ENCODE measurements at regions not wholly inside any gene's neighbourhood (a gene's known extent, or its start where the extent isn't known, plus 50 kb on each side); places are given as distances from the start of the nearest gene placed in this dataset.

DNA sequence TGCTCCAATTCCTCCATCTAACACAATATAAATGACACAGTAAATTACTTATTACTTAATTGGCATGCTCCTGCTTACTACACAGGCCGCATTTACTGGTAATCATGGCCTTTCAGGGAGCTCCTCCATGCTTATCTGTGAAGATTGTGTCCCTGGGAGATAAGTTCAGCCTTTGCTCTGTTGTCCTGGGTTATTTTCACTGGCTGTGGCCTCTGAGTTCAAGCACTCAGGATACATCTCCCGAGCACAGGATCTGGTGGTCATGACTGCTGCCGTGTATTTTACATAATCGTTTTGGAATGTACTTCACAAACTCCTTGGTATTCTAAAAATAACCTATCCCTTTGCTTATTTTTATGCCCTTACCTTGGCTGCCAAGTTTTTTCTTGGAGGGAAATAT is 215.7 kb downstream of the ICE1 start:
- Histone ChIP-seq H3K36me3 (ENCODE audit: insufficient read depth, low read length) (no peaks in the 10 kb centered on the region), H3K4me2 (ENCODE audit: low read length) (no peak overlapping the region)

DNA sequence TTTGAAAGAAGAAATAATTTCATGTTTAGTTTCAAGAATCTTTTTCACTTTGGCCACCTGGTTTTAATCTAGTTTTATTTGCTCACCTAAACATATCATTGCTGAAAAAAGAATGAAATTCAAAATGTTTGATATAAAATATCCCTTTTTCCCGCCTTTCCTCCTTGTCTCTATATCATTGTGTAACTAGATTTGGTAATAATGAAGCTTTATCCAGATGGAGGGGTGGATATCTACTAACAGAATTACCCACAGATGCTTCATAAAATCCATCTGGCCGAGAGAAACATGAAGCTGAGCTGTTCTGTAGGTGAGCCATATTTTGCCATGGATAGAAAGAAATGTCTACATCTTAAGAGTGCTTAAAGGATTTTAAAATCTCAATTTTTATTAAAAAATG is 214.7 kb downstream of the ICE1 start:
- Histone ChIP-seq H3K4me3 (ENCODE audit: low read depth, low read length, poor library complexity, severe bottlenecking) (no peak overlapping the region), H3F3A (ENCODE audit: insufficient read depth, low read length) (no peaks in the 10 kb centered on the region), H3K27me3 (ENCODE audit: insufficient read depth, low read length) (0 out of 2 replicates have a peak, but pooled peaks cover 4% of the 10 kb centered on the region), H3K27ac (ENCODE audit: low read depth, low read length, poor library complexity, severe bottlenecking) (no peak overlapping the region), H3K9me2 (ENCODE audit: low read depth, low read length) (no peaks in the 10 kb centered on the region), H3K9ac (ENCODE audit: low read length) (no peak overlapping the region), H3K79me2 (ENCODE audit: insufficient read depth, low read length) (no peaks in the 10 kb centered on the region), H4K20me1 (ENCODE audit: insufficient read depth, low read length) (no peaks in the 10 kb centered on the region), H2AFZ (ENCODE audit: low read length) (no peak overlapping the region), H3K4me2 (ENCODE audit: low read length) (no peak overlapping the region), H3K9me3 (ENCODE audit: low read length) (no peaks in the 10 kb centered on the region), H3K36me3 (ENCODE audit: insufficient read depth, low read length) (no peaks in the 10 kb centered on the region), H3K4me1 (ENCODE audit: insufficient read depth, low read length, severe bottlenecking) (no peaks in the 10 kb centered on the region)
- TF ChIP-seq, protein P1, sequence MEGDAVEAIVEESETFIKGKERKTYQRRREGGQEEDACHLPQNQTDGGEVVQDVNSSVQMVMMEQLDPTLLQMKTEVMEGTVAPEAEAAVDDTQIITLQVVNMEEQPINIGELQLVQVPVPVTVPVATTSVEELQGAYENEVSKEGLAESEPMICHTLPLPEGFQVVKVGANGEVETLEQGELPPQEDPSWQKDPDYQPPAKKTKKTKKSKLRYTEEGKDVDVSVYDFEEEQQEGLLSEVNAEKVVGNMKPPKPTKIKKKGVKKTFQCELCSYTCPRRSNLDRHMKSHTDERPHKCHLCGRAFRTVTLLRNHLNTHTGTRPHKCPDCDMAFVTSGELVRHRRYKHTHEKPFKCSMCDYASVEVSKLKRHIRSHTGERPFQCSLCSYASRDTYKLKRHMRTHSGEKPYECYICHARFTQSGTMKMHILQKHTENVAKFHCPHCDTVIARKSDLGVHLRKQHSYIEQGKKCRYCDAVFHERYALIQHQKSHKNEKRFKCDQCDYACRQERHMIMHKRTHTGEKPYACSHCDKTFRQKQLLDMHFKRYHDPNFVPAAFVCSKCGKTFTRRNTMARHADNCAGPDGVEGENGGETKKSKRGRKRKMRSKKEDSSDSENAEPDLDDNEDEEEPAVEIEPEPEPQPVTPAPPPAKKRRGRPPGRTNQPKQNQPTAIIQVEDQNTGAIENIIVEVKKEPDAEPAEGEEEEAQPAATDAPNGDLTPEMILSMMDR (IDR thresholded peaks at IDR 0.05; ENCODE audit: low read length): no peak
- TF ChIP-seq EZH2 (IDR thresholded peaks at IDR 0.05; ENCODE audit: borderline replicate concordance, low read length): no peak

More for the DNA sequence above, 215.7 kb downstream of the ICE1 start:
- Histone ChIP-seq H3K27ac (ENCODE audit: low read depth, low read length, poor library complexity, severe bottlenecking) (no peak overlapping the region), H3F3A (ENCODE audit: insufficient read depth, low read length) (no peaks in the 10 kb centered on the region), H3K9me2 (ENCODE audit: low read depth, low read length) (no peaks in the 10 kb centered on the region), H2AFZ (ENCODE audit: low read length) (no peak overlapping the region), H3K79me2 (ENCODE audit: insufficient read depth, low read length) (no peaks in the 10 kb centered on the region), H3K9ac (ENCODE audit: low read length) (no peak overlapping the region), H4K20me1 (ENCODE audit: insufficient read depth, low read length) (no peaks in the 10 kb centered on the region), H3K4me1 (ENCODE audit: insufficient read depth, low read length, severe bottlenecking) (no peaks in the 10 kb centered on the region), H3K9me3 (ENCODE audit: low read length) (no peaks in the 10 kb centered on the region), H3K27me3 (ENCODE audit: insufficient read depth, low read length) (0 out of 2 replicates have a peak, but pooled peaks cover 4% of the 10 kb centered on the region), H3K4me3 (ENCODE audit: low read depth, low read length, poor library complexity, severe bottlenecking) (no peak overlapping the region)
- no peak for TF ChIP-seq EZH2 (IDR thresholded peaks at IDR 0.05; ENCODE audit: borderline replicate concordance, low read length)
- TF ChIP-seq, protein P1 (IDR thresholded peaks at IDR 0.05; ENCODE audit: low read length): no peak

DNA sequence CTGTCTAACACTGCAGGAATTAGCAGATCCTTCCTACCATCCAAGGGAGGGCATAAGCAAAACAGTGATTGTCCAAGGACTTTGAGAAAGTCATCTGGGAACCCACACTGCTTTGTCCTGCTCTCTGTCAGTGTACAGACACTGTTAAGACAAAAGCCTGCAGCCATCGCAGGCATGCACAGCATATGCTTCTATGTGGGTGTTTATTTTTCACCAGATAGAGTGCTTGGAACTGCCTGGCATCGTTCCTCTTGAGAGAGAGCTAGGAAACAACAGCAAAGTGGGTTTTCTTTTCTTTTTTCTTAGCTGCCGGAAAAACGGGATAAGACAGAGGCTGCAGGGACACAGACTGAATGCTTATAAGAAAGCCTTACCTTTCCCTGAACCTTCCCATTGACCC is 212.3 kb downstream of the ICE1 start:
- no peak overlapping the region for H3K27ac ChIP-seq (ENCODE audit: low read depth, low read length, poor library complexity, severe bottlenecking)
- TF ChIP-seq, protein P1 (IDR thresholded peaks at IDR 0.05; ENCODE audit: low read length): no peak
- no peak for TF ChIP-seq EZH2 (IDR thresholded peaks at IDR 0.05; ENCODE audit: borderline replicate concordance, low read length)
- H3K4me3 ChIP-seq (ENCODE audit: low read depth, low read length, poor library complexity, severe bottlenecking): no peak overlapping the region
- H3K4me1 ChIP-seq (ENCODE audit: insufficient read depth, low read length, severe bottlenecking): no peaks in the 10 kb centered on the region
- no peaks in the 10 kb centered on the region for H4K20me1 ChIP-seq (ENCODE audit: insufficient read depth, low read length)
- 0 out of 2 replicates have a peak, but pooled peaks cover 5% of the 10 kb centered on the region for H3K27me3 ChIP-seq (ENCODE audit: insufficient read depth, low read length)
- no peaks in the 10 kb centered on the region for H3K79me2 ChIP-seq (ENCODE audit: insufficient read depth, low read length)
- H3K9ac ChIP-seq (ENCODE audit: low read length): no peak overlapping the region
- no peaks in the 10 kb centered on the region for H3K36me3 ChIP-seq (ENCODE audit: insufficient read depth, low read length)
- H3F3A ChIP-seq (ENCODE audit: insufficient read depth, low read length): no peaks in the 10 kb centered on the region
- H3K4me2 ChIP-seq (ENCODE audit: low read length): no peak overlapping the region
- H3K9me3 ChIP-seq (ENCODE audit: low read length): no peaks in the 10 kb centered on the region
- no peaks in the 10 kb centered on the region for H3K9me2 ChIP-seq (ENCODE audit: low read depth, low read length)
- no peak overlapping the region for H2AFZ ChIP-seq (ENCODE audit: low read length)
